Hepatocyte (in vitro differentiated cells): ENCODE measurements at regions not wholly inside any gene's neighbourhood (a gene's known extent, or its start where the extent isn't known, plus 50 kb on each side); places are given as distances from the start of the nearest gene placed in this dataset.

Experiments
- EZH2 ChIP-seq: fragments of 200-600 bp; sonication (generic); IDR thresholded peaks from 2 replicates; pipeline ENCODE4 v1.6.1; 2016; ENCODE audit warnings: antibody characterized with exemption, mild to moderate bottlenecking, borderline replicate concordance
- EZH2phosphoT487 ChIP-seq: fragments of 200-600 bp; sonication (generic); IDR thresholded peaks from one replicate; pipeline ENCODE4 v1.6.1; 2018; ENCODE audit warnings: antibody characterized with exemption, mild to moderate bottlenecking, low read depth, moderate library complexity; ENCODE audit not compliant: unreplicated experiment, severe bottlenecking

DNA sequence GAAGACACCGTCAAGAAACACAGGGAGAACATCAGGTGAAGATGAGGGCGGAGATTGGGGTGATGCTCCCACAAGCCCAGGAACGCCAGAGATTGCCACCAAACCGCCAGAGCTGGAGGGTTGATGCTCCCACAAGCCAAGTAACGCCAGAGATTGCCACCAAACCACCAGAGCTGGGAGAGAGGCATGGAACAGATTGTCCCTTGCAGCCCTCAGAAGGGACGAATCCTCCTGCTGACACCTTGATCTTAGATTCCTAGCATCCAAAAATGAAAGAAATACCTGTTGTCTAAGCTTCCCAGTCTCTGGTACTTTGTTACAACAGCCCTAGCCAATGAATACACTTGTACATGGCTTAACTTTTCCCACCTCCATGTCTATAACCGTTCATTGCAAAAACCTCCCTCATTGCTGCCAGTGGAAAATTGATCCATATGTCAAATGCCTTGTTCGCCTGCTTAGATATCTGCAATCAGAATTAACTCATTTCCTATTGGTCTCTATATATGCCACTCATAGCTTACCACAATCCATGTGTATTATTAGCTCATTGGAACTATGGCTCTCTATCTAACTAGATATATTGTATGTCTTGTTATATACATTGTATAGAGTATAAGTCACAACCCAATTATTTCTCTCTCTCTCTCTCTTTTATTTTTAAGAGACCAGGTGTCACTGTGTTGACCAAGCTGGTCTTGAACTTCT, 127.4 kb downstream of the ADSS2 start:
- TF ChIP-seq EZH2phosphoT487 (no peak), EZH2 (no peak)
